H1 (cell line): ENCODE measurements at regions not wholly inside any gene's neighbourhood (a gene's known extent, or its start where the extent isn't known, plus 50 kb on each side); places are given as distances from the start of the nearest gene placed in this dataset.

Experiments
- CTCF ChIA-PET: fragments of 300-600 bp; sonication (Branson Sonifier 250); formaldehyde crosslinking; loops from one replicate; lab custom pipeline; 2021; ENCODE audit not compliant: partially characterized antibody; lab: Charles Lee
- POLR2A ChIA-PET: fragments of 300-600 bp; sonication (Branson Sonifier 250); formaldehyde crosslinking; loops from one replicate; lab custom pipeline; 2021; ENCODE audit warnings: inconsistent platforms; ENCODE audit not compliant: partially characterized antibody; lab: Charles Lee
- DNase-seq, 2 experiments: peaks; one replicate each; pipeline versions ENCODE4 v3.0.0 to v3.0.0-alpha.2; 2010 to 2022; ENCODE audit warnings: low spot score in 2 of 2, low read depth in 1 of 2, mixed read lengths in 1 of 2
- FAIRE-seq: peaks from 2 replicates; lab custom pipeline; 2011; peaks lifted over from hg19 to GRCh38; lab: Jason Lieb, UNC
- H2AFZ ChIP-seq: 2 replicates; pipeline ENCODE4 v1.8.1; 2012; ENCODE audit warnings: low read length, inconsistent platforms
- H2AK5ac ChIP-seq: 2 replicates; pipeline ENCODE4 v1.6.1; 2013; ENCODE audit warnings: low read depth, low read length
- H2BK120ac ChIP-seq: replicated peaks from 2 replicates; pipeline ENCODE3; 2013; ENCODE audit warnings: low read depth, low read length, inconsistent platforms
- H2BK12ac ChIP-seq: 2 replicates; pipeline ENCODE4 v1.6.1; 2013; ENCODE audit warnings: low read depth, low read length
- H2BK15ac ChIP-seq: 2 replicates; pipeline ENCODE4 v1.6.1; 2013; ENCODE audit warnings: low read length
- H2BK20ac ChIP-seq: 2 replicates; pipeline ENCODE4 v1.6.1; 2013; ENCODE audit warnings: low read length
- H2BK5ac ChIP-seq: 2 replicates; pipeline ENCODE4 v1.6.1; 2013; ENCODE audit warnings: low read depth, low read length
- H3K14ac ChIP-seq: 2 replicates; pipeline ENCODE4 v1.6.1; 2013; ENCODE audit warnings: inconsistent platforms; ENCODE audit not compliant: insufficient read length
- H3K18ac ChIP-seq: 2 replicates; pipeline ENCODE4 v1.6.1; 2013; ENCODE audit warnings: low read length; ENCODE audit errors: extremely low read depth
- H3K23ac ChIP-seq: 2 replicates; pipeline ENCODE4 v1.6.1; 2013; ENCODE audit warnings: inconsistent platforms; ENCODE audit not compliant: insufficient read length
- H3K23me2 ChIP-seq: 2 replicates; pipeline ENCODE4 v1.6.1; 2013; ENCODE audit warnings: low read depth, low read length
- H3K27ac ChIP-seq: 2 replicates; pipeline ENCODE4 v1.6.1; 2011; ENCODE audit warnings: low read depth, low read length, inconsistent platforms
- H3K27me3 ChIP-seq, 4 experiments: replicated peaks in 1 of 4; 1 replicate in 1 of 4; 2 replicates in 3 of 4; pipeline versions ENCODE4 v1.6.1 to v1.8.1; 2011 to 2013; ENCODE audit warnings: low read length in 3 of 4, mild to moderate bottlenecking in 3 of 4, inconsistent platforms in 2 of 4, mixed read lengths in 2 of 4, moderate library complexity in 1 of 4; ENCODE audit not compliant: control insufficient read depth in 3 of 4, insufficient read depth in 3 of 4; ENCODE audit errors: extremely low read depth in 1 of 4
- H3K36me3 ChIP-seq, 4 experiments: 2 replicates each; pipeline versions ENCODE4 v1.6.1 to v1.8.1; 2011 to 2013; ENCODE audit warnings: mild to moderate bottlenecking in 4 of 4, low read length in 3 of 4, moderate library complexity in 2 of 4, control low read depth in 1 of 4, inconsistent platforms in 1 of 4; ENCODE audit not compliant: insufficient read depth in 4 of 4, control insufficient read depth in 2 of 4
- H3K4ac ChIP-seq: replicated peaks from 2 replicates; pipeline ENCODE3; 2013; ENCODE audit warnings: low read length, low read depth, mixed read lengths, inconsistent platforms; ENCODE audit not compliant: insufficient read length
- H3K4me1 ChIP-seq, 4 experiments: replicated peaks in 1 of 4; 1 replicate in 1 of 4; 2 replicates in 3 of 4; pipeline versions ENCODE4 v1.6.1 to v1.8.1; 2011 to 2013; ENCODE audit warnings: low read length in 3 of 4, inconsistent platforms in 2 of 4, mixed read lengths in 1 of 4; ENCODE audit not compliant: insufficient read depth in 4 of 4, control insufficient read depth in 3 of 4
- H3K4me2 ChIP-seq, 2 experiments: 2 replicates each; pipeline versions ENCODE4 v1.6.1 to v1.8.1; 2011 to 2013; ENCODE audit warnings: low read depth in 2 of 2, low read length in 2 of 2, control low read depth in 1 of 2, inconsistent platforms in 1 of 2, mild to moderate bottlenecking in 1 of 2; ENCODE audit not compliant: insufficient read depth in 1 of 2
- H3K4me3 ChIP-seq, 4 experiments: fragments of 200-600, 300-600 bp in 1 of 4; sonication (generic), shearing (Covaris generic), sonication (Bioruptor Twin) in 1 of 4; 2 replicates each; pipeline versions ENCODE4 v1.5.1 to v1.8.1; 2011 to 2016; ENCODE audit warnings: low read length in 4 of 4, low read depth in 3 of 4, control low read depth in 2 of 4, inconsistent platforms in 2 of 4, mild to moderate bottlenecking in 2 of 4, mixed read lengths in 1 of 4, moderate library complexity in 1 of 4; ENCODE audit not compliant: insufficient read depth in 2 of 4; ENCODE audit errors: extremely low read depth in 1 of 4
- H3K56ac ChIP-seq: replicated peaks from 2 replicates; pipeline ENCODE3; 2013; ENCODE audit warnings: low read depth, mild to moderate bottlenecking, mixed read lengths, low read length, inconsistent platforms; ENCODE audit not compliant: insufficient read length
- H3K79me1 ChIP-seq: 2 replicates; pipeline ENCODE4 v1.6.1; 2013; ENCODE audit warnings: low read depth, low read length, control low read depth
- H3K79me2 ChIP-seq, 2 experiments: 2 replicates each; pipeline versions ENCODE4 v1.6.1 to v1.8.1; 2012 to 2013; ENCODE audit warnings: low read length in 2 of 2, mild to moderate bottlenecking in 2 of 2, inconsistent platforms in 1 of 2; ENCODE audit not compliant: insufficient read depth in 2 of 2, control insufficient read depth in 1 of 2
- H3K9ac ChIP-seq, 4 experiments: replicated peaks in 1 of 4; 1 replicate in 1 of 4; 2 replicates in 3 of 4; pipeline versions ENCODE4 v1.6.1 to v1.8.1; 2011 to 2013; ENCODE audit warnings: low read depth in 3 of 4, low read length in 3 of 4, control low read depth in 2 of 4, mild to moderate bottlenecking in 2 of 4, moderate library complexity in 2 of 4, inconsistent platforms in 1 of 4; ENCODE audit errors: extremely low read depth in 1 of 4
- H3K9me3 ChIP-seq, 2 experiments: 2 replicates each; pipeline versions ENCODE4 v1.6.1 to v1.8.1; 2012 to 2013; ENCODE audit warnings: mild to moderate bottlenecking in 2 of 2, moderate library complexity in 2 of 2, control low read depth in 1 of 2, inconsistent platforms in 1 of 2, low read depth in 1 of 2, low read length in 1 of 2, mixed read lengths in 1 of 2; ENCODE audit not compliant: insufficient read depth in 2 of 2
- H4K20me1 ChIP-seq, 2 experiments: replicated peaks in 1 of 2; 2 replicates each; pipeline versions ENCODE3 to v1.8.1; 2011 to 2013; ENCODE audit warnings: inconsistent platforms in 2 of 2, low read length in 2 of 2, mild to moderate bottlenecking in 1 of 2; ENCODE audit not compliant: insufficient read depth in 2 of 2, control insufficient read depth in 1 of 2
- H4K5ac ChIP-seq: 2 replicates; pipeline ENCODE4 v1.6.1; 2013; ENCODE audit warnings: low read length, low read depth, mixed read lengths, inconsistent platforms; ENCODE audit not compliant: insufficient read length
- H4K8ac ChIP-seq: 2 replicates; pipeline ENCODE4 v1.8.0; 2013; ENCODE audit warnings: mild to moderate bottlenecking, moderate library complexity, low read length, inconsistent platforms; ENCODE audit not compliant: insufficient read depth; ENCODE audit errors: extremely low read depth
- H4K91ac ChIP-seq: replicated peaks from 2 replicates; pipeline ENCODE3; 2013; ENCODE audit warnings: low read length, mixed read lengths, inconsistent platforms; ENCODE audit not compliant: insufficient read length
- BACH1 ChIP-seq: IDR thresholded peaks from 2 replicates; pipeline ENCODE4 v1.6.1; 2012; ENCODE audit warnings: low read length, improper control_type of control experiment
- NANOG ChIP-seq: IDR thresholded peaks from 2 replicates; pipeline ENCODE4 v1.6.1; 2011; ENCODE audit warnings: low read length, low read depth, mild to moderate bottlenecking, inconsistent platforms; ENCODE audit not compliant: insufficient read depth, poor library complexity, severe bottlenecking
- WGBS, 2 experiments: shearing (Covaris generic) in 1 of 2; methylation state at CpG; one replicate each; pipeline versions ENCODE4 v1.1.6 to v1.1.7; 2013 to 2015; ENCODE audit warnings: low lambda C conversion rate in 2 of 2, mixed read lengths in 2 of 2, inconsistent platforms in 1 of 2, low coverage in 1 of 2, missing lambda C conversion rate in 1 of 2; ENCODE audit not compliant: insufficient replicate concordance in 2 of 2, insufficient coverage in 1 of 2, insufficient read length in 1 of 2; ENCODE audit errors: extremely low coverage in 1 of 2, missing lambda C conversion rate in 1 of 2; 5-methylcytosine and 5-hydroxymethylcytosine counted together

DNA sequence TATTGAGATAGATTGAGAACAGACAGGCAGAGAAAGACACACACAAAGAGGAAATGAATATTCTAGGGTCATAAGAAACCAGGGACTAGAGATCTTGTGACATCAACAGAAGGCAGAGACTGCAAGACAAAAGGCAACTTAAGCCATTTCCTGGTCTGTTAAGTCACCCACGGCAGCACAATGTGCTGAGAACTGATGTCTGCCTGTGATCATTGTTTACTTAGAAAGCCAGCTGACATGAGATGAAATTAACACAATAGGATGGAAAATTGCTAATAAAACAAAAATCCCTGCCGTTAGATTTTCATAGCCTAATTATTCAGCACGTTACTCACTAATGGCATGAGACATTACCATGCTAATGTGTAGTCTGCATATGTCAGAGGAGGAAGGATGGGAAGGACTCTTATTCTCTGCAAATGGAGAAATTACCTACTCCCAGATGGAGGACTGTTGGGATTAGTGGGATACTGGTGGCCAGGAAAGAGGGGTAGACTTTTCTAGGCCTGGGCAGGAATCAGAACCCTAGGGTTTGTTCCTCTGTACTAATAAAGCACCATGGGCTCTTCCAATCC, 191.3 kb upstream of the PODXL start:
- Histone ChIP-seq H3K79me2 (no peaks in the 10 kb centered on the region), H4K20me1 (no peaks in the 10 kb centered on the region), H3K4me3 (no peak overlapping the region), H4K8ac (no peak overlapping the region), H3K4me2 (peak overlapping the region; percentile 25 to 37; a peak in 3 of 4 replicates), H4K5ac (no peak overlapping the region), H2BK20ac (no peak overlapping the region), H3K4me1 (peaks cover 0 to 7% (median 0%) of the 10 kb centered on the region in 4 experiments; a peak in 1 of 7 replicates), H3K79me1 (no peaks in the 10 kb centered on the region), H2BK5ac (peak overlapping the region; percentile 89; the same call in 1 of the 2 replicates), H3K9me3 (no peaks in the 10 kb centered on the region), H3K9ac (no peak overlapping the region), H4K91ac (no peak overlapping the region), H3K18ac (no peak overlapping the region), H3K27ac (no peak overlapping the region), H2BK12ac (no peak overlapping the region), H3K56ac (no peak overlapping the region), H3K14ac (no peak overlapping the region), H3K27me3 (no peaks in the 10 kb centered on the region), H2BK120ac (no peak overlapping the region), H3K23me2 (no peaks in the 10 kb centered on the region; the same call in 1 of the 2 replicates), H3K23ac (no peak overlapping the region), H3K4ac (no peak overlapping the region), H2BK15ac (no peak overlapping the region), H3K36me3 (no peaks in the 10 kb centered on the region), H2AK5ac (no peak overlapping the region), H2AFZ (peak overlapping the region; percentile 25; the same call in 1 of the 2 replicates)
- ChIA-PET CTCF (interaction anchor here (1.2 to 3.0 kb wide), 2 partner anchors 32 to 112 kb away, joined by 3 to 15 read pairs; no protein-coding TSS in a partner anchor), POLR2A (interaction anchor here (1.9 kb wide), 1 partner anchor 56 kb away, joined by 6 read pairs; no protein-coding TSS in a partner anchor)
- no peak for DNase-seq
- 36% methylated on average over 3 of the region's 3 CpGs; no CpG with 5 or more reads in 1 of the 2 experiments for WGBS, 2 experiments
- FAIRE-seq = no peak
- peak; percentile 10 for TF ChIP-seq NANOG
- no peak for TF ChIP-seq BACH1
